ENCODE measurements at regions not wholly inside any gene's neighbourhood (a gene's known extent, or its start where the extent isn't known, plus 50 kb on each side); places are given as distances from the start of the nearest gene placed in this dataset.

DNA sequence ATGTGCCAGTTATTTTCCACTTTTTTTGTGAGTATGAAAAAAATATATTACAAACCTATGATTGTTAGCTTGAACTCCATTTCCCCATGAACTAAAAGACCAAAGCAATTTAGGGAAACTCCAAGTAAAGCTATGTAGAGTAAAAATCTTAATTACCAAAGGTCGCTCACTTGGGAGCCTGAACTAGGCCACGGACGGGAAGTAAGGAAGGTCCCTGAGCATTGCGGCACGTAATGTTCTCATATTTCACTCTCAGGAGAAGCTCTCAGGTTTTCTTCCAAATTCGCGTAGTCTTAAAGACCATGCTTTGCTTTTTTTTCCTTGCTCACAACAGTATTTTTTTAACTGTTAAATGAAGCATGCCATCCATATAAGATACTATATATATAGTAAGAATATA, 215.3 kb upstream of the RARB start:
- Histone ChIP-seq H3K36me3 (ENCODE audit: insufficient read depth, low read length) (no peaks in the 10 kb centered on the region), H4K20me1 (ENCODE audit: insufficient read depth) (no peaks in the 10 kb centered on the region), H3F3A (ENCODE audit: insufficient read depth, low read length, poor library complexity, severe bottlenecking) (no peaks in the 10 kb centered on the region), H3K9me3 (ENCODE audit: low read length) (no peaks in the 10 kb centered on the region), H3K9me2 (ENCODE audit: insufficient read depth, low read length) (no peaks in the 10 kb centered on the region), H3K79me2 (replicated peaks; ENCODE audit: insufficient read depth, low read length) (no peaks in the 10 kb centered on the region), H3K27me3 (ENCODE audit: insufficient read depth, low read depth, low read length) (no peaks in the 10 kb centered on the region), H3K27ac (ENCODE audit: low read length) (no peak overlapping the region), H2AFZ (ENCODE audit: low read depth, low read length) (no peak overlapping the region), H3K4me2 (ENCODE audit: low read length) (no peak overlapping the region), H3K4me3 (ENCODE audit: low read length) (no peak overlapping the region), H3K9ac (ENCODE audit: low read length) (no peak overlapping the region)
- TF ChIP-seq SMC3 (conservative IDR thresholded peaks at IDR 0.05; ENCODE audit: poor library complexity): no peak
- TF ChIP-seq POLR2AphosphoS5 (IDR thresholded peaks at IDR 0.05): no peak
- TF ChIP-seq EZH2 (IDR thresholded peaks at IDR 0.05; ENCODE audit: borderline replicate concordance, insufficient read depth, low read length, poor library complexity, severe bottlenecking): no peak
- TF ChIP-seq RAD21 (conservative IDR thresholded peaks at IDR 0.05): no peak
- TF ChIP-seq TAF1 (IDR thresholded peaks at IDR 0.05; ENCODE audit: low read depth): no peak
- TF ChIP-seq, protein P1, sequence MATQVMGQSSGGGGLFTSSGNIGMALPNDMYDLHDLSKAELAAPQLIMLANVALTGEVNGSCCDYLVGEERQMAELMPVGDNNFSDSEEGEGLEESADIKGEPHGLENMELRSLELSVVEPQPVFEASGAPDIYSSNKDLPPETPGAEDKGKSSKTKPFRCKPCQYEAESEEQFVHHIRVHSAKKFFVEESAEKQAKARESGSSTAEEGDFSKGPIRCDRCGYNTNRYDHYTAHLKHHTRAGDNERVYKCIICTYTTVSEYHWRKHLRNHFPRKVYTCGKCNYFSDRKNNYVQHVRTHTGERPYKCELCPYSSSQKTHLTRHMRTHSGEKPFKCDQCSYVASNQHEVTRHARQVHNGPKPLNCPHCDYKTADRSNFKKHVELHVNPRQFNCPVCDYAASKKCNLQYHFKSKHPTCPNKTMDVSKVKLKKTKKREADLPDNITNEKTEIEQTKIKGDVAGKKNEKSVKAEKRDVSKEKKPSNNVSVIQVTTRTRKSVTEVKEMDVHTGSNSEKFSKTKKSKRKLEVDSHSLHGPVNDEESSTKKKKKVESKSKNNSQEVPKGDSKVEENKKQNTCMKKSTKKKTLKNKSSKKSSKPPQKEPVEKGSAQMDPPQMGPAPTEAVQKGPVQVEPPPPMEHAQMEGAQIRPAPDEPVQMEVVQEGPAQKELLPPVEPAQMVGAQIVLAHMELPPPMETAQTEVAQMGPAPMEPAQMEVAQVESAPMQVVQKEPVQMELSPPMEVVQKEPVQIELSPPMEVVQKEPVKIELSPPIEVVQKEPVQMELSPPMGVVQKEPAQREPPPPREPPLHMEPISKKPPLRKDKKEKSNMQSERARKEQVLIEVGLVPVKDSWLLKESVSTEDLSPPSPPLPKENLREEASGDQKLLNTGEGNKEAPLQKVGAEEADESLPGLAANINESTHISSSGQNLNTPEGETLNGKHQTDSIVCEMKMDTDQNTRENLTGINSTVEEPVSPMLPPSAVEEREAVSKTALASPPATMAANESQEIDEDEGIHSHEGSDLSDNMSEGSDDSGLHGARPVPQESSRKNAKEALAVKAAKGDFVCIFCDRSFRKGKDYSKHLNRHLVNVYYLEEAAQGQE (IDR thresholded peaks at IDR 0.05; ENCODE audit: borderline replicate concordance): no peak
- no peak for TF ChIP-seq EP300 (conservative IDR thresholded peaks at IDR 0.05; ENCODE audit: poor library complexity, severe bottlenecking)
- TF ChIP-seq, protein P2, sequence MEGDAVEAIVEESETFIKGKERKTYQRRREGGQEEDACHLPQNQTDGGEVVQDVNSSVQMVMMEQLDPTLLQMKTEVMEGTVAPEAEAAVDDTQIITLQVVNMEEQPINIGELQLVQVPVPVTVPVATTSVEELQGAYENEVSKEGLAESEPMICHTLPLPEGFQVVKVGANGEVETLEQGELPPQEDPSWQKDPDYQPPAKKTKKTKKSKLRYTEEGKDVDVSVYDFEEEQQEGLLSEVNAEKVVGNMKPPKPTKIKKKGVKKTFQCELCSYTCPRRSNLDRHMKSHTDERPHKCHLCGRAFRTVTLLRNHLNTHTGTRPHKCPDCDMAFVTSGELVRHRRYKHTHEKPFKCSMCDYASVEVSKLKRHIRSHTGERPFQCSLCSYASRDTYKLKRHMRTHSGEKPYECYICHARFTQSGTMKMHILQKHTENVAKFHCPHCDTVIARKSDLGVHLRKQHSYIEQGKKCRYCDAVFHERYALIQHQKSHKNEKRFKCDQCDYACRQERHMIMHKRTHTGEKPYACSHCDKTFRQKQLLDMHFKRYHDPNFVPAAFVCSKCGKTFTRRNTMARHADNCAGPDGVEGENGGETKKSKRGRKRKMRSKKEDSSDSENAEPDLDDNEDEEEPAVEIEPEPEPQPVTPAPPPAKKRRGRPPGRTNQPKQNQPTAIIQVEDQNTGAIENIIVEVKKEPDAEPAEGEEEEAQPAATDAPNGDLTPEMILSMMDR (IDR thresholded peaks at IDR 0.05; ENCODE audit: poor library complexity, severe bottlenecking): no peak
- no peak for TF ChIP-seq MXI1 (conservative IDR thresholded peaks at IDR 0.05; ENCODE audit: poor library complexity, severe bottlenecking)

DNA sequence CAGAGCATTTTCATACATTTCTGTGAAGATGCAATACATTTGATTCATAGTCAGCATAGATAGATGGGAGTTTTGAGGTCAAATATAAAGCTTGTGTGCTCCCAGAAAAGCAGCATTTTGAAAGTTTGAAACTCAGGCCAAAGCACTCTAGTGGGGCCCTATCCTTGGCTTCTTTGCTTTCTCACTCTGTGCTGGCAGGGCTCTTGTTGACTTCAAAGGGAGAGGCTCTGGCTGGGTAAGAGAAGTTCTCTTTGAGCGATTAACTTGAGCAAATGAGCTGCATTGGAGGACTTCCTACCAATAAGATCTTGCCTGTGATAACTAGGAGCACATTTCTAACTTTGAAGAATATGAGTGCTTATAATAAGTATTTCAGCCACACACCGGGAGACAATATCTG, 214.0 kb upstream of the RARB start:
- Histone ChIP-seq H2AFZ (ENCODE audit: low read depth, low read length) (no peak overlapping the region), H3K79me2 (replicated peaks; ENCODE audit: insufficient read depth, low read length) (no peaks in the 10 kb centered on the region), H3K4me3 (ENCODE audit: low read length) (no peak overlapping the region), H3K27me3 (ENCODE audit: insufficient read depth, low read depth, low read length) (no peaks in the 10 kb centered on the region), H3K9me2 (ENCODE audit: insufficient read depth, low read length) (no peaks in the 10 kb centered on the region), H3K4me2 (ENCODE audit: low read length) (no peak overlapping the region), H3K36me3 (ENCODE audit: insufficient read depth, low read length) (no peaks in the 10 kb centered on the region), H3K9ac (ENCODE audit: low read length) (no peak overlapping the region), H3K27ac (ENCODE audit: low read length) (no peak overlapping the region), H3F3A (ENCODE audit: insufficient read depth, low read length, poor library complexity, severe bottlenecking) (no peaks in the 10 kb centered on the region), H3K9me3 (ENCODE audit: low read length) (no peaks in the 10 kb centered on the region), H4K20me1 (ENCODE audit: insufficient read depth) (no peaks in the 10 kb centered on the region)
- TF ChIP-seq, protein P1 (IDR thresholded peaks at IDR 0.05; ENCODE audit: borderline replicate concordance): no peak
